NCI-H774 (cell line): ENCODE measurements at regions not wholly inside any gene's neighbourhood (a gene's known extent, or its start where the extent isn't known, plus 50 kb on each side); places are given as distances from the start of the nearest gene placed in this dataset.
"Not testable (repeated sequence)": the region's sequence is repeated elsewhere in the genome, so short reads cannot be mapped to it uniquely, and the experiment has no call there.

Experiments
- DNase-seq: peaks from one replicate; lab custom pipeline; 2025; lab: John Stamatoyannopoulos, UW

GRCh38 chr1:43042773-43043457 is 84.2 kb upstream of the SLC2A1 start:
- DNase-seq, result no peak

GRCh38 chr1:43042127-43042526 is 83.5 kb upstream of the SLC2A1 start:
- no peak for DNase-seq

GRCh38 chr1:43041591-43041990 is 82.9 kb upstream of the SLC2A1 start:
- DNase-seq, result no peak

- DNase-seq, result peak; percentile 21
Measured at GRCh38 chr1:43039228-43040055, 80.8 kb upstream of the SLC2A1 start.

GRCh38 chr1:43038232-43038935 is 79.7 kb upstream of the SLC2A1 start:
- DNase-seq, result no peak

- no peak for DNase-seq
Measured at GRCh38 chr1:43037466-43037865, 78.8 kb upstream of the SLC2A1 start.

- DNase-seq, result no peak
Measured at GRCh38 chr1:43036932-43037331, 78.3 kb upstream of the SLC2A1 start.

- DNase-seq, result no peak
Measured at GRCh38 chr1:43035821-43036741, 77.4 kb upstream of the SLC2A1 start.

GRCh38 chr1:43034778-43035177 is 76.1 kb upstream of the SLC2A1 start:
- no peak for DNase-seq

- no peak for DNase-seq
Measured at GRCh38 chr1:43034195-43034658, 75.6 kb upstream of the SLC2A1 start.

GRCh38 chr1:43031316-43032203 is 72.9 kb upstream of the SLC2A1 start:
- no peak for DNase-seq

GRCh38 chr1:43024905-43025304 is 66.2 kb upstream of the SLC2A1 start:
- no peak for DNase-seq

GRCh38 chr1:43021547-43022474 is 63.1 kb upstream of the SLC2A1 start:
- no peak for DNase-seq

GRCh38 chr1:43019226-43019625 is 60.6 kb upstream of the SLC2A1 start:
- no peak for DNase-seq

- DNase-seq, result no peak
Measured at GRCh38 chr1:43018121-43018520, 59.5 kb upstream of the SLC2A1 start.

- no peak for DNase-seq
Measured at GRCh38 chr1:43015269-43015668, 56.6 kb upstream of the SLC2A1 start.

GRCh38 chr1:43014579-43014978 is 55.9 kb upstream of the SLC2A1 start:
- DNase-seq, result not testable (repeated sequence)

- DNase-seq, result no peak
Measured at GRCh38 chr1:43011020-43011419, 52.4 kb upstream of the SLC2A1 start.

- DNase-seq, result no peak
Measured at GRCh38 chr1:43009274-43009673, 50.6 kb upstream of the SLC2A1 start.
